Right atrium auricular region (tissue), 2 donors: ENCODE measurements at regions not wholly inside any gene's neighbourhood (a gene's known extent, or its start where the extent isn't known, plus 50 kb on each side); places are given as distances from the start of the nearest gene placed in this dataset.
A peak's percentile ranks its signal among the peaks of the same experiment; 100 is the strongest.

Experiments
- DNase-seq: peaks from one replicate; pipeline ENCODE4 v3.0.0-alpha.2; 2019; ENCODE audit warnings: low spot score
- H3K27ac ChIP-seq, 2 donors: fragments of 200-600 bp; sonication (generic); 1 replicate in 1 of 2; 2 replicates in 1 of 2; pipeline ENCODE4 v1.5.1; 2016 to 2019
- H3K27me3 ChIP-seq, 2 donors: fragments of 200-600 bp; sonication (generic); one replicate each; pipeline versions ENCODE4 v1.5.1 to v1.6.0; 2017 to 2019
- H3K36me3 ChIP-seq: fragments of 200-600 bp; sonication (generic); one replicate; pipeline ENCODE4 v1.5.1; 2016
- H3K4me1 ChIP-seq, 2 donors: fragments of 200-600 bp; sonication (generic); one replicate each; pipeline versions ENCODE4 v1.5.1 to v1.6.0; 2017 to 2019
- H3K4me3 ChIP-seq, 2 donors: fragments of 200-600 bp; sonication (generic); 1 replicate in 1 of 2; 2 replicates in 1 of 2; pipeline ENCODE4 v1.5.1; 2017 to 2019; ENCODE audit warnings: mild to moderate bottlenecking in 1 of 2, moderate library complexity in 1 of 2
- H3K9me3 ChIP-seq, 2 donors: fragments of 200-600 bp; sonication (generic); one replicate each; pipeline ENCODE4 v1.5.1; 2019
- TF ChIP-seq, protein P1 (sequence below), 2 donors: fragments of 200-600 bp; sonication (generic); IDR thresholded peaks; one replicate each; pipeline ENCODE4 v1.5.1; 2019; ENCODE audit warnings: antibody characterized with exemption in 2 of 2

GRCh38 chr22:44550711-44551491 is 52.9 kb upstream of the RTL6 start:
- H3K9me3 ChIP-seq, result no peaks in the 10 kb centered on the region
- DNase-seq, result no peak
- H3K36me3 ChIP-seq, result no peaks in the 10 kb centered on the region
- no peaks in the 10 kb centered on the region for H3K27me3 ChIP-seq
- H3K27ac ChIP-seq, result no peak overlapping the region
- TF ChIP-seq, protein P1, sequence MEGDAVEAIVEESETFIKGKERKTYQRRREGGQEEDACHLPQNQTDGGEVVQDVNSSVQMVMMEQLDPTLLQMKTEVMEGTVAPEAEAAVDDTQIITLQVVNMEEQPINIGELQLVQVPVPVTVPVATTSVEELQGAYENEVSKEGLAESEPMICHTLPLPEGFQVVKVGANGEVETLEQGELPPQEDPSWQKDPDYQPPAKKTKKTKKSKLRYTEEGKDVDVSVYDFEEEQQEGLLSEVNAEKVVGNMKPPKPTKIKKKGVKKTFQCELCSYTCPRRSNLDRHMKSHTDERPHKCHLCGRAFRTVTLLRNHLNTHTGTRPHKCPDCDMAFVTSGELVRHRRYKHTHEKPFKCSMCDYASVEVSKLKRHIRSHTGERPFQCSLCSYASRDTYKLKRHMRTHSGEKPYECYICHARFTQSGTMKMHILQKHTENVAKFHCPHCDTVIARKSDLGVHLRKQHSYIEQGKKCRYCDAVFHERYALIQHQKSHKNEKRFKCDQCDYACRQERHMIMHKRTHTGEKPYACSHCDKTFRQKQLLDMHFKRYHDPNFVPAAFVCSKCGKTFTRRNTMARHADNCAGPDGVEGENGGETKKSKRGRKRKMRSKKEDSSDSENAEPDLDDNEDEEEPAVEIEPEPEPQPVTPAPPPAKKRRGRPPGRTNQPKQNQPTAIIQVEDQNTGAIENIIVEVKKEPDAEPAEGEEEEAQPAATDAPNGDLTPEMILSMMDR (IDR thresholded peaks at IDR 0.05), result no peak
- H3K4me1 ChIP-seq, result peaks cover 0 to 12% of the 10 kb centered on the region in 2 donors
- peak overlapping the region in 1 of 2 donors; percentile 40 for H3K4me3 ChIP-seq

GRCh38 chr22:44549701-44550100 is 51.7 kb upstream of the RTL6 start:
- Histone ChIP-seq H3K4me1 (peaks cover 0 to 12% of the 10 kb centered on the region in 2 donors), H3K27me3 (no peaks in the 10 kb centered on the region), H3K27ac (no peak overlapping the region), H3K36me3 (no peaks in the 10 kb centered on the region), H3K4me3 (no peak overlapping the region), H3K9me3 (no peaks in the 10 kb centered on the region)
- TF ChIP-seq, protein P1 (IDR thresholded peaks at IDR 0.05), result no peak
- no peak for DNase-seq

GRCh38 chr22:44548981-44549380 is 50.9 kb upstream of the RTL6 start:
- Histone ChIP-seq H3K9me3 (no peaks in the 10 kb centered on the region), H3K4me1 (peaks cover 0 to 13% of the 10 kb centered on the region in 2 donors), H3K4me3 (no peak overlapping the region), H3K36me3 (no peaks in the 10 kb centered on the region), H3K27me3 (no peaks in the 10 kb centered on the region), H3K27ac (no peak overlapping the region)
- TF ChIP-seq, protein P1 (IDR thresholded peaks at IDR 0.05), result no peak
- DNase-seq, result no peak
